ENCODE measurements at regions not wholly inside any gene's neighbourhood (a gene's known extent, or its start where the extent isn't known, plus 50 kb on each side); places are given as distances from the start of the nearest gene placed in this dataset.

GRCh38 chr4:158055668-158056067 is 117.2 kb downstream of the GASK1B start (continued):
- TF ChIP-seq ZNF217 (IDR thresholded peaks at IDR 0.05), result no peak

GRCh38 chr4:158053801-158054200 is 119.0 kb downstream of the GASK1B start:
- no peaks in the 10 kb centered on the region for H3K36me3 ChIP-seq (ENCODE audit: control insufficient read depth in 2 of 2, insufficient read depth in 2 of 2, low read length in 1 of 2)
- in situ Hi-C loops (cut with MboI) (no loop called here), intact Hi-C loops (cut with micrococcal nuclease; ENCODE audit: unreplicated experiment) (no loop called here)
- H3K9ac ChIP-seq (ENCODE audit: control insufficient read depth, insufficient read depth, low read length), result no peak overlapping the region
- TF ChIP-seq ETV6 (conservative IDR thresholded peaks at IDR 0.05 in 1 of 2, IDR thresholded peaks at IDR 0.05 in 1 of 2; ENCODE audit: borderline replicate concordance in 1 of 2, low read depth in 1 of 2), result no peak
- TF ChIP-seq, protein P1, sequence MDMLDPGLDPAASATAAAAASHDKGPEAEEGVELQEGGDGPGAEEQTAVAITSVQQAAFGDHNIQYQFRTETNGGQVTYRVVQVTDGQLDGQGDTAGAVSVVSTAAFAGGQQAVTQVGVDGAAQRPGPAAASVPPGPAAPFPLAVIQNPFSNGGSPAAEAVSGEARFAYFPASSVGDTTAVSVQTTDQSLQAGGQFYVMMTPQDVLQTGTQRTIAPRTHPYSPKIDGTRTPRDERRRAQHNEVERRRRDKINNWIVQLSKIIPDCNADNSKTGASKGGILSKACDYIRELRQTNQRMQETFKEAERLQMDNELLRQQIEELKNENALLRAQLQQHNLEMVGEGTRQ (IDR thresholded peaks at IDR 0.05; ENCODE audit: borderline replicate concordance, low read depth, low read length), result no peak
- TF ChIP-seq IRF4 (IDR thresholded peaks at IDR 0.05; ENCODE audit: low read depth, low read length), result no peak
- no peak for TF ChIP-seq MEF2A (IDR thresholded peaks at IDR 0.05; ENCODE audit: insufficient read depth, low read depth, low read length)
- TF ChIP-seq, protein P2, sequence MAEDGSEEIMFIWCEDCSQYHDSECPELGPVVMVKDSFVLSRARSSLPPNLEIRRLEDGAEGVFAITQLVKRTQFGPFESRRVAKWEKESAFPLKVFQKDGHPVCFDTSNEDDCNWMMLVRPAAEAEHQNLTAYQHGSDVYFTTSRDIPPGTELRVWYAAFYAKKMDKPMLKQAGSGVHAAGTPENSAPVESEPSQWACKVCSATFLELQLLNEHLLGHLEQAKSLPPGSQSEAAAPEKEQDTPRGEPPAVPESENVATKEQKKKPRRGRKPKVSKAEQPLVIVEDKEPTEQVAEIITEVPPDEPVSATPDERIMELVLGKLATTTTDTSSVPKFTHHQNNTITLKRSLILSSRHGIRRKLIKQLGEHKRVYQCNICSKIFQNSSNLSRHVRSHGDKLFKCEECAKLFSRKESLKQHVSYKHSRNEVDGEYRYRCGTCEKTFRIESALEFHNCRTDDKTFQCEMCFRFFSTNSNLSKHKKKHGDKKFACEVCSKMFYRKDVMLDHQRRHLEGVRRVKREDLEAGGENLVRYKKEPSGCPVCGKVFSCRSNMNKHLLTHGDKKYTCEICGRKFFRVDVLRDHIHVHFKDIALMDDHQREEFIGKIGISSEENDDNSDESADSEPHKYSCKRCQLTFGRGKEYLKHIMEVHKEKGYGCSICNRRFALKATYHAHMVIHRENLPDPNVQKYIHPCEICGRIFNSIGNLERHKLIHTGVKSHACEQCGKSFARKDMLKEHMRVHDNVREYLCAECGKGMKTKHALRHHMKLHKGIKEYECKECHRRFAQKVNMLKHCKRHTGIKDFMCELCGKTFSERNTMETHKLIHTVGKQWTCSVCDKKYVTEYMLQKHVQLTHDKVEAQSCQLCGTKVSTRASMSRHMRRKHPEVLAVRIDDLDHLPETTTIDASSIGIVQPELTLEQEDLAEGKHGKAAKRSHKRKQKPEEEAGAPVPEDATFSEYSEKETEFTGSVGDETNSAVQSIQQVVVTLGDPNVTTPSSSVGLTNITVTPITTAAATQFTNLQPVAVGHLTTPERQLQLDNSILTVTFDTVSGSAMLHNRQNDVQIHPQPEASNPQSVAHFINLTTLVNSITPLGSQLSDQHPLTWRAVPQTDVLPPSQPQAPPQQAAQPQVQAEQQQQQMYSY (CRISPR knock-in tag; IDR thresholded peaks at IDR 0.05), result no peak
- FAIRE-seq (no peak), ATAC-seq (no peak), DNase-seq (ENCODE audit: low read depth, low spot score) (no peak)
- no peaks in the 10 kb centered on the region for H3K4me1 ChIP-seq (ENCODE audit: control insufficient read depth, insufficient read depth, low read length)
- ChIA-PET SMC1A (ENCODE audit: uncharacterized antibody, unreplicated experiment) (no interaction called here), RAD21 (ENCODE audit: unreplicated experiment) (no interaction called here), CTCF (no interaction called here), POLR2A (no interaction called here)
- H3K27ac ChIP-seq (ENCODE audit: control insufficient read depth, insufficient read depth), result no peak overlapping the region
- no peaks in the 10 kb centered on the region for H3K9me3 ChIP-seq (replicated peaks; ENCODE audit: control insufficient read depth, insufficient read depth, low read length)
- no peak overlapping the region for H3K4me2 ChIP-seq (ENCODE audit: control insufficient read depth, insufficient read depth)
- 22% methylated on average over 3 of the region's 3 CpGs for WGBS (ENCODE audit: insufficient coverage, insufficient replicate concordance, low lambda C conversion rate, missing lambda C conversion rate)
- H3K27me3 ChIP-seq (replicated peaks in 1 of 2; ENCODE audit: control insufficient read depth in 2 of 2, insufficient read depth in 2 of 2, low read length in 1 of 2), result no peaks in the 10 kb centered on the region
- BruUV-seq (replicated peaks), result no TSS peak
- no peak overlapping the region for H3K4me3 ChIP-seq
- H4K20me1 ChIP-seq (ENCODE audit: control insufficient read depth, insufficient read depth), result no peaks in the 10 kb centered on the region
- H2AFZ ChIP-seq (ENCODE audit: control insufficient read depth, low read depth, low read length), result no peak overlapping the region
- H3K79me2 ChIP-seq (ENCODE audit: control insufficient read depth, insufficient read depth, low read length), result no peaks in the 10 kb centered on the region
